MM.1S (cell line): ENCODE measurements at regions not wholly inside any gene's neighbourhood (a gene's known extent, or its start where the extent isn't known, plus 50 kb on each side); places are given as distances from the start of the nearest gene placed in this dataset.

Experiments
- EZH2 ChIP-seq: fragments of 300-600 bp; sonication (generic); optimal IDR thresholded peaks from 2 replicates; pipeline ENCODE3; 2017; ENCODE audit warnings: low read depth, mild to moderate bottlenecking, antibody characterized with exemption, low read length, mixed read lengths
- TF ChIP-seq, protein P1 (sequence below): fragments of 300-600 bp; sonication (generic); IDR thresholded peaks from 2 replicates; pipeline ENCODE4 v1.5.1; 2016; ENCODE audit warnings: antibody characterized with exemption, low read length, mixed read lengths

DNA sequence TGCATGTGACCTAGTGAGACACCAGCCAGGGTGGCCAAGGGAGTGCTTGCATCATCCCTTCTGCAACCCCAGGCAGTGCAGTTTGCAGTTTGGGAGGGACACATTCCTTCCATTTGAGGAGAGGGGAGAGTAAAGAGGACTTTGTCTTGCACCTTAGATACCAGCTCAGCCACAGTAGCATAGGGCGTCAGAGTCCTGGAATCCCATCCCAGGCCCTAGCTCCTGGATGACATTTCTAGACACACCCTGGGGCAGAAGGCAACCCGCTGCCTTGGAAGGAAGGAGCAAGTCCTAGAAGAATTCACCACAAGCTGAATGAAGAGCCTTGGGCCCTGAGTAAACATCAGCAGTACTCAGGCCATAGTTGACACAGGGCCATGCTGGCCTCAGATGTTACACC, 680.4 kb upstream of the IMPG1 start:
- TF ChIP-seq, protein P1, sequence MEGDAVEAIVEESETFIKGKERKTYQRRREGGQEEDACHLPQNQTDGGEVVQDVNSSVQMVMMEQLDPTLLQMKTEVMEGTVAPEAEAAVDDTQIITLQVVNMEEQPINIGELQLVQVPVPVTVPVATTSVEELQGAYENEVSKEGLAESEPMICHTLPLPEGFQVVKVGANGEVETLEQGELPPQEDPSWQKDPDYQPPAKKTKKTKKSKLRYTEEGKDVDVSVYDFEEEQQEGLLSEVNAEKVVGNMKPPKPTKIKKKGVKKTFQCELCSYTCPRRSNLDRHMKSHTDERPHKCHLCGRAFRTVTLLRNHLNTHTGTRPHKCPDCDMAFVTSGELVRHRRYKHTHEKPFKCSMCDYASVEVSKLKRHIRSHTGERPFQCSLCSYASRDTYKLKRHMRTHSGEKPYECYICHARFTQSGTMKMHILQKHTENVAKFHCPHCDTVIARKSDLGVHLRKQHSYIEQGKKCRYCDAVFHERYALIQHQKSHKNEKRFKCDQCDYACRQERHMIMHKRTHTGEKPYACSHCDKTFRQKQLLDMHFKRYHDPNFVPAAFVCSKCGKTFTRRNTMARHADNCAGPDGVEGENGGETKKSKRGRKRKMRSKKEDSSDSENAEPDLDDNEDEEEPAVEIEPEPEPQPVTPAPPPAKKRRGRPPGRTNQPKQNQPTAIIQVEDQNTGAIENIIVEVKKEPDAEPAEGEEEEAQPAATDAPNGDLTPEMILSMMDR, result no peak
- TF ChIP-seq EZH2, result no peak
